Ovary (tissue), 3 donors: ENCODE measurements at regions not wholly inside any gene's neighbourhood (a gene's known extent, or its start where the extent isn't known, plus 50 kb on each side); places are given as distances from the start of the nearest gene placed in this dataset.

Experiments used
- CTCF ChIP-seq, 3 donors: fragments of 450-650 bp in 2 of 3; fragments of 200-600 bp in 1 of 3; IDR thresholded peaks; one replicate each; pipeline versions ENCODE4 v1.5.1 to v1.8.0; 2016 to 2022; ENCODE audit warnings: antibody characterized with exemption in 3 of 3, mild to moderate bottlenecking in 1 of 3
- EP300 ChIP-seq: sonication (generic); formaldehyde crosslinking; IDR thresholded peaks from one replicate; pipeline ENCODE4 v1.6.1; 2017; ENCODE audit warnings: antibody characterized with exemption
- donor health status: DM: no; HTN: no; CAD: no.

- TF ChIP-seq CTCF (IDR thresholded peaks at IDR 0.05) (no peak), EP300 (no peak)
These were observed 105.4 kb upstream of the FAM9C start for GRCh38 chrX:13149702-13150350.
